PFSK-1 (cell line): ENCODE measurements at regions not wholly inside any gene's neighbourhood (a gene's known extent, or its start where the extent isn't known, plus 50 kb on each side); places are given as distances from the start of the nearest gene placed in this dataset.

ENCODE experiments used
- FOXP2 ChIP-seq: optimal IDR thresholded peaks from 2 replicates; pipeline ENCODE3; 2011; ENCODE audit warnings: borderline replicate concordance, control low read depth, inconsistent platforms; ENCODE audit not compliant: insufficient read depth; ENCODE audit errors: extremely low read length, extremely low read depth
- POLR2AphosphoS5 ChIP-seq: IDR thresholded peaks from 2 replicates; pipeline ENCODE4 v1.6.1; 2012; ENCODE audit warnings: low read depth, mild to moderate bottlenecking, control low read depth, low read length, moderate library complexity
- SIN3A ChIP-seq: IDR thresholded peaks from 2 replicates; pipeline ENCODE4 v1.6.1; 2012; ENCODE audit warnings: mild to moderate bottlenecking, low read length, moderate library complexity, borderline replicate concordance; ENCODE audit not compliant: insufficient read depth
- TAF1 ChIP-seq: IDR thresholded peaks from 2 replicates; pipeline ENCODE4 v1.6.1; 2012; ENCODE audit warnings: low read length, control low read depth, borderline replicate concordance; ENCODE audit not compliant: insufficient read depth
- TF ChIP-seq, protein P1 (sequence below), 2 experiments: IDR thresholded peaks; 2 replicates each; pipeline versions ENCODE4 v1.6.1 to v1.8.0; 2011 to 2012; ENCODE audit warnings: low read depth in 2 of 2, low read length in 2 of 2, control low read depth in 1 of 2, inconsistent platforms in 1 of 2, mild to moderate bottlenecking in 1 of 2, moderate library complexity in 1 of 2; ENCODE audit not compliant: insufficient read depth in 1 of 2

DNA sequence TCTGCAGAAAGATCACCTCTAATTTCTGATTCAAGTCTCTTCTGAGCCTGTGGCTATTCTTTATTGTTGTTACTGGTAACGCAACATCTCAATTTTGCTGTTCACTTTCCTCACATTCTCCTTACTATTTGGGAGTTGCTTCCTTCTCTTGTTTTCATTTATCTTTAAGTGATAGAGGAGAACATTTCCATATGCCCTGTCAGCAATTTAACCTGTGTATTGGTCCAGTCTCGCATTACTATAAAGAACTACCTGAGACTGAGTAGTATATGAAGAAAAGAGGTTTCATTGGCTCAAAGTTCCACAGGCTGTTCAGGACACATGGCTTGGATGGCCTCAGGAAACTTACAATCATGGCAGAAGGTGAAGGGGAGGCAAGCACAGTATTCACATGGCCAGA lies 1025.1 kb downstream of the OTOL1 start:
- TF ChIP-seq SIN3A = no peak
- TF ChIP-seq, protein P1, sequence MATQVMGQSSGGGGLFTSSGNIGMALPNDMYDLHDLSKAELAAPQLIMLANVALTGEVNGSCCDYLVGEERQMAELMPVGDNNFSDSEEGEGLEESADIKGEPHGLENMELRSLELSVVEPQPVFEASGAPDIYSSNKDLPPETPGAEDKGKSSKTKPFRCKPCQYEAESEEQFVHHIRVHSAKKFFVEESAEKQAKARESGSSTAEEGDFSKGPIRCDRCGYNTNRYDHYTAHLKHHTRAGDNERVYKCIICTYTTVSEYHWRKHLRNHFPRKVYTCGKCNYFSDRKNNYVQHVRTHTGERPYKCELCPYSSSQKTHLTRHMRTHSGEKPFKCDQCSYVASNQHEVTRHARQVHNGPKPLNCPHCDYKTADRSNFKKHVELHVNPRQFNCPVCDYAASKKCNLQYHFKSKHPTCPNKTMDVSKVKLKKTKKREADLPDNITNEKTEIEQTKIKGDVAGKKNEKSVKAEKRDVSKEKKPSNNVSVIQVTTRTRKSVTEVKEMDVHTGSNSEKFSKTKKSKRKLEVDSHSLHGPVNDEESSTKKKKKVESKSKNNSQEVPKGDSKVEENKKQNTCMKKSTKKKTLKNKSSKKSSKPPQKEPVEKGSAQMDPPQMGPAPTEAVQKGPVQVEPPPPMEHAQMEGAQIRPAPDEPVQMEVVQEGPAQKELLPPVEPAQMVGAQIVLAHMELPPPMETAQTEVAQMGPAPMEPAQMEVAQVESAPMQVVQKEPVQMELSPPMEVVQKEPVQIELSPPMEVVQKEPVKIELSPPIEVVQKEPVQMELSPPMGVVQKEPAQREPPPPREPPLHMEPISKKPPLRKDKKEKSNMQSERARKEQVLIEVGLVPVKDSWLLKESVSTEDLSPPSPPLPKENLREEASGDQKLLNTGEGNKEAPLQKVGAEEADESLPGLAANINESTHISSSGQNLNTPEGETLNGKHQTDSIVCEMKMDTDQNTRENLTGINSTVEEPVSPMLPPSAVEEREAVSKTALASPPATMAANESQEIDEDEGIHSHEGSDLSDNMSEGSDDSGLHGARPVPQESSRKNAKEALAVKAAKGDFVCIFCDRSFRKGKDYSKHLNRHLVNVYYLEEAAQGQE (IDR thresholded peaks at IDR 0.05; ENCODE audit: insufficient read depth in 1 of 2, low read depth in 2 of 2, low read length in 2 of 2) = no peak
- no peak for TF ChIP-seq POLR2AphosphoS5
- TF ChIP-seq TAF1 = no peak
- TF ChIP-seq FOXP2 = no peak

DNA sequence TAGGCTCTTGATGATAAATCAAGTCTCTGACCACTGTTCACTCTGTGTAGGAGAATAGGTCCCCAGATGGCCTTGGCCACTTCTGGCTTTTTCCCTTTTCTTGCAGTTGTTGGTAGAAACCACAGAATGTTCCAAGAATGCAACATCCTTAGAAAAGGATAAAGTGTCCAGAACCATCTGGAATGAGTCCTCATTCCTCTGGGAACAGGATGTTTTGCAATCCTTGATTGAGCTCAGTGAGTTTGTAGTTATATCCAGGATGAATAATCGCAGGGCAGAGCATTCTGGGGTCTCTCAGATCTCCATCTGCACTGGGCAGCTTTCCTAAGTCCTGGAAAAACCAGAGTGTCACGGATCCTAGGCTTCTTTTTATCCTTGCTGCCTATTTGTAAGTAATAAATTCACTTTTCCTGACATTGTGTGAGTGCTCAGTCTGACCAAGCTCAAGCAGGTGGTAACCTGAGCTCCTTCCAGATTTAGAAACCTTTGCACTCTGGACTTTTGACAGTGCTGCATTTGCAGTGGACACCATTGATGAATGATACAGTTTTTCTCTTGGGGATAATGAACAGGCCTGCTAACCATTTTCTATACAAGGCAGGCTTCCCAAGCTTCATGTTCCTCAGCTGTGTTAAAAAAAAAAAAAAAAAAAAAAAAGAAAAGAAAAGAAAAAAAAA lies 1028.6 kb downstream of the OTOL1 start:
- no peak for TF ChIP-seq TAF1
- TF ChIP-seq, protein P1 (IDR thresholded peaks at IDR 0.05; ENCODE audit: insufficient read depth in 1 of 2, low read depth in 2 of 2, low read length in 2 of 2) = no peak
- no peak for TF ChIP-seq FOXP2
- no peak for TF ChIP-seq SIN3A
- TF ChIP-seq POLR2AphosphoS5 = no peak

- TF ChIP-seq FOXP2 (no peak), SIN3A (no peak), POLR2AphosphoS5 (no peak), TAF1 (no peak)
- TF ChIP-seq, protein P1 (IDR thresholded peaks at IDR 0.05; ENCODE audit: insufficient read depth in 1 of 2, low read depth in 2 of 2, low read length in 2 of 2) = no peak
These were observed 1029.2 kb downstream of the OTOL1 start for GRCh38 chr3:162525771-162526170.

GRCh38 chr3:162534431-162534830 lies 1037.8 kb downstream of the OTOL1 start:
- TF ChIP-seq FOXP2 (no peak), POLR2AphosphoS5 (no peak)
- TF ChIP-seq, protein P1 (IDR thresholded peaks at IDR 0.05; ENCODE audit: insufficient read depth in 1 of 2, low read depth in 2 of 2, low read length in 2 of 2) = no peak

GRCh38 chr3:162538491-162538890 lies 1041.9 kb downstream of the OTOL1 start:
- TF ChIP-seq FOXP2 = no peak
- no peak for TF ChIP-seq SIN3A
- no peak for TF ChIP-seq POLR2AphosphoS5
